HG03103 (cell line): ENCODE measurements at regions not wholly inside any gene's neighbourhood (a gene's known extent, or its start where the extent isn't known, plus 50 kb on each side); places are given as distances from the start of the nearest gene placed in this dataset.

Experiments used
- ATAC-seq: cut with Tn5 transposase; IDR thresholded peaks from one replicate; pipeline ENCODE4 v1.9.1; 2021; ENCODE audit warnings: low read depth; ENCODE audit not compliant: unreplicated experiment

- ATAC-seq, result no peak
Measured at GRCh38 chr1:60988891-60989290, 93.5 kb upstream of the NFIA start.

GRCh38 chr1:60987904-60988303 lies 94.5 kb upstream of the NFIA start:
- ATAC-seq, result no peak

- no peak for ATAC-seq
Measured at GRCh38 chr1:60984062-60984799, 98.1 kb upstream of the NFIA start.

GRCh38 chr1:60983701-60984061 lies 98.7 kb upstream of the NFIA start:
- ATAC-seq, result no peak

- ATAC-seq, result no peak
Measured at GRCh38 chr1:60982539-60982938, 99.8 kb upstream of the NFIA start.

- no peak for ATAC-seq
Measured at GRCh38 chr1:60981357-60981756, 101.0 kb upstream of the NFIA start.

GRCh38 chr1:60978421-60979357 lies 103.7 kb upstream of the NFIA start:
- no peak for ATAC-seq

GRCh38 chr1:60977661-60978060 lies 104.7 kb upstream of the NFIA start:
- ATAC-seq, result no peak

GRCh38 chr1:60974524-60975372 lies 107.6 kb upstream of the NFIA start:
- no peak for ATAC-seq

- no peak for ATAC-seq
Measured at GRCh38 chr1:60973668-60974067, 108.7 kb upstream of the NFIA start.

GRCh38 chr1:60972841-60973364 lies 109.5 kb upstream of the NFIA start:
- ATAC-seq, result no peak

- no peak for ATAC-seq
Measured at GRCh38 chr1:60971330-60971729, 111.0 kb upstream of the NFIA start.

GRCh38 chr1:60969971-60970509 lies 112.3 kb upstream of the NFIA start:
- ATAC-seq, result no peak

- no peak for ATAC-seq
Measured at GRCh38 chr1:60965280-60965854, 117.0 kb upstream of the NFIA start.

- ATAC-seq, result no peak
Measured at GRCh38 chr1:60963167-60963940, 119.0 kb upstream of the NFIA start.

- ATAC-seq, result no peak
Measured at GRCh38 chr1:60960891-60961461, 121.4 kb upstream of the NFIA start.

- ATAC-seq, result no peak
Measured at GRCh38 chr1:60959701-60960100, 122.7 kb upstream of the NFIA start.

GRCh38 chr1:60958001-60958400 lies 124.4 kb upstream of the NFIA start:
- ATAC-seq, result no peak

- no peak for ATAC-seq
Measured at GRCh38 chr1:60956520-60956919, 125.8 kb upstream of the NFIA start.
